ENCODE measurements at regions not wholly inside any gene's neighbourhood (a gene's known extent, or its start where the extent isn't known, plus 50 kb on each side); places are given as distances from the start of the nearest gene placed in this dataset.

- DNase-seq (ENCODE audit: low read depth in 1 of 2, low spot score in 2 of 2), result no peak
- Histone ChIP-seq H3K4me3 (no peak overlapping the region), H3K27me3 (replicated peaks) (no peaks in the 10 kb centered on the region; the same call in 1 of the 2 replicates), H3K27ac (no peak overlapping the region), H3K36me3 (no peaks in the 10 kb centered on the region), H3K4me1 (replicated peaks) (no peaks in the 10 kb centered on the region), H3K9me3 (replicated peaks) (no peaks in the 10 kb centered on the region)
These were observed 68.6 kb upstream of the FOXA2 start for GRCh38 chr20:22652681-22653588.

- no peak overlapping the region for H3K4me3 ChIP-seq
- no peak overlapping the region for H3K27ac ChIP-seq
- H3K27me3 ChIP-seq (replicated peaks), result peaks cover 5% of the 10 kb centered on the region; the same call in 1 of the 2 replicates
- H3K9me3 ChIP-seq (replicated peaks), result no peaks in the 10 kb centered on the region
- H3K4me1 ChIP-seq (replicated peaks), result no peaks in the 10 kb centered on the region
- H3K36me3 ChIP-seq, result no peaks in the 10 kb centered on the region
- no peak for DNase-seq (ENCODE audit: low read depth in 1 of 2, low spot score in 2 of 2)
These were observed 69.6 kb upstream of the FOXA2 start for GRCh38 chr20:22653658-22654642.

GRCh38 chr20:22663528-22664025 lies 79.2 kb upstream of the FOXA2 start:
- Histone ChIP-seq H3K27me3 (replicated peaks) (peaks cover 9% of the 10 kb centered on the region; the same call in 1 of the 2 replicates), H3K36me3 (no peaks in the 10 kb centered on the region), H3K4me1 (replicated peaks) (no peaks in the 10 kb centered on the region), H3K4me3 (no peak overlapping the region), H3K27ac (no peak overlapping the region), H3K9me3 (replicated peaks) (no peaks in the 10 kb centered on the region)
- no peak for DNase-seq (ENCODE audit: low read depth in 1 of 2, low spot score in 2 of 2)

GRCh38 chr20:22667198-22667597 lies 82.8 kb upstream of the FOXA2 start:
- Histone ChIP-seq H3K4me3 (no peak overlapping the region), H3K27ac (no peak overlapping the region), H3K4me1 (replicated peaks) (no peaks in the 10 kb centered on the region), H3K9me3 (replicated peaks) (no peaks in the 10 kb centered on the region; the same call in 1 of the 2 replicates), H3K27me3 (replicated peaks) (0 out of 2 replicates have a peak, but pooled peaks cover 7% of the 10 kb centered on the region), H3K36me3 (no peaks in the 10 kb centered on the region)
- no peak for DNase-seq (ENCODE audit: low read depth in 1 of 2, low spot score in 2 of 2)

- Histone ChIP-seq H3K4me3 (no peak overlapping the region), H3K27me3 (replicated peaks) (0 out of 2 replicates have a peak, but pooled peaks cover 5% of the 10 kb centered on the region), H3K9me3 (replicated peaks) (no peaks in the 10 kb centered on the region; the same call in 1 of the 2 replicates), H3K4me1 (replicated peaks) (no peaks in the 10 kb centered on the region), H3K36me3 (no peaks in the 10 kb centered on the region), H3K27ac (no peak overlapping the region)
- DNase-seq (ENCODE audit: low read depth in 1 of 2, low spot score in 2 of 2), result no peak
These were observed 87.8 kb upstream of the FOXA2 start for GRCh38 chr20:22672191-22672590.

- DNase-seq (ENCODE audit: low read depth in 1 of 2, low spot score in 2 of 2), result no peak
- no peaks in the 10 kb centered on the region for H3K4me1 ChIP-seq (replicated peaks)
- H3K36me3 ChIP-seq, result no peaks in the 10 kb centered on the region
- H3K9me3 ChIP-seq (replicated peaks), result no peaks in the 10 kb centered on the region; the same call in 1 of the 2 replicates
- no peak overlapping the region for H3K27ac ChIP-seq
- H3K4me3 ChIP-seq, result no peak overlapping the region
- H3K27me3 ChIP-seq (replicated peaks), result 0 out of 2 replicates have a peak, but pooled peaks cover 5% of the 10 kb centered on the region
These were observed 89.1 kb upstream of the FOXA2 start for GRCh38 chr20:22673467-22673866.

- no peaks in the 10 kb centered on the region for H3K36me3 ChIP-seq
- no peak overlapping the region for H3K4me3 ChIP-seq
- no peaks in the 10 kb centered on the region for H3K4me1 ChIP-seq (replicated peaks)
- 0 out of 2 replicates have a peak, but pooled peaks cover 5% of the 10 kb centered on the region for H3K27me3 ChIP-seq (replicated peaks)
- no peaks in the 10 kb centered on the region; the same call in 1 of the 2 replicates for H3K9me3 ChIP-seq (replicated peaks)
- no peak for DNase-seq (ENCODE audit: low read depth in 1 of 2, low spot score in 2 of 2)
- no peak overlapping the region for H3K27ac ChIP-seq
These were observed 91.0 kb upstream of the FOXA2 start for GRCh38 chr20:22675341-22675740.

GRCh38 chr20:22678678-22679077 lies 94.3 kb upstream of the FOXA2 start:
- DNase-seq (ENCODE audit: low read depth in 1 of 2, low spot score in 2 of 2), result no peak
- H3K27ac ChIP-seq, result no peak overlapping the region
- no peaks in the 10 kb centered on the region for H3K4me1 ChIP-seq (replicated peaks)
- H3K4me3 ChIP-seq, result no peak overlapping the region
- no peaks in the 10 kb centered on the region for H3K36me3 ChIP-seq
- H3K9me3 ChIP-seq (replicated peaks), result no peaks in the 10 kb centered on the region
- H3K27me3 ChIP-seq (replicated peaks), result no peaks in the 10 kb centered on the region; the same call in 1 of the 2 replicates

GRCh38 chr20:22679197-22679596 lies 94.8 kb upstream of the FOXA2 start:
- no peaks in the 10 kb centered on the region; the same call in 1 of the 2 replicates for H3K27me3 ChIP-seq (replicated peaks)
- H3K9me3 ChIP-seq (replicated peaks), result no peaks in the 10 kb centered on the region
- no peaks in the 10 kb centered on the region for H3K4me1 ChIP-seq (replicated peaks)
- DNase-seq (ENCODE audit: low read depth in 1 of 2, low spot score in 2 of 2), result no peak
- no peak overlapping the region for H3K4me3 ChIP-seq
- H3K27ac ChIP-seq, result no peak overlapping the region
- H3K36me3 ChIP-seq, result no peaks in the 10 kb centered on the region

- no peaks in the 10 kb centered on the region for H3K4me1 ChIP-seq (replicated peaks)
- no peak overlapping the region for H3K27ac ChIP-seq
- no peaks in the 10 kb centered on the region for H3K36me3 ChIP-seq
- H3K27me3 ChIP-seq (replicated peaks), result no peaks in the 10 kb centered on the region; the same call in 1 of the 2 replicates
- DNase-seq (ENCODE audit: low read depth in 1 of 2, low spot score in 2 of 2), result no peak
- H3K4me3 ChIP-seq, result no peak overlapping the region
- H3K9me3 ChIP-seq (replicated peaks), result no peaks in the 10 kb centered on the region
These were observed 95.8 kb upstream of the FOXA2 start for GRCh38 chr20:22680031-22680740.

GRCh38 chr20:22681591-22682248 lies 97.3 kb upstream of the FOXA2 start:
- DNase-seq (ENCODE audit: low read depth in 1 of 2, low spot score in 2 of 2), result no peak
- no peak overlapping the region for H3K4me3 ChIP-seq
- H3K27ac ChIP-seq, result no peak overlapping the region
- H3K27me3 ChIP-seq (replicated peaks), result no peaks in the 10 kb centered on the region; the same call in 1 of the 2 replicates
- H3K36me3 ChIP-seq, result no peaks in the 10 kb centered on the region
- H3K4me1 ChIP-seq (replicated peaks), result peaks cover 5% of the 10 kb centered on the region; the same call in 1 of the 2 replicates
- no peaks in the 10 kb centered on the region for H3K9me3 ChIP-seq (replicated peaks)

- no peak overlapping the region for H3K4me3 ChIP-seq
- no peaks in the 10 kb centered on the region; the same call in 1 of the 2 replicates for H3K27me3 ChIP-seq (replicated peaks)
- H3K9me3 ChIP-seq (replicated peaks), result no peaks in the 10 kb centered on the region
- H3K36me3 ChIP-seq, result no peaks in the 10 kb centered on the region
- H3K4me1 ChIP-seq (replicated peaks), result peaks cover 5% of the 10 kb centered on the region; the same call in 1 of the 2 replicates
- H3K27ac ChIP-seq, result no peak overlapping the region
- no peak for DNase-seq (ENCODE audit: low read depth in 1 of 2, low spot score in 2 of 2)
These were observed 98.0 kb upstream of the FOXA2 start for GRCh38 chr20:22682381-22682780.
